ENCODE measurements at regions not wholly inside any gene's neighbourhood (a gene's known extent, or its start where the extent isn't known, plus 50 kb on each side); places are given as distances from the start of the nearest gene placed in this dataset.
"Not testable (repeated sequence)": the region's sequence is repeated elsewhere in the genome, so short reads cannot be mapped to it uniquely, and the experiment has no call there.

GRCh38 chr3:90062631-90063200 lies 955.3 kb downstream of the EPHA3 start:
- H3K27ac ChIP-seq, result no peak overlapping the region
- no peaks in the 10 kb centered on the region for H3K27me3 ChIP-seq
- no peak for TF ChIP-seq CTCF (IDR thresholded peaks at IDR 0.05)
- no peak for TF ChIP-seq POLR2A (IDR thresholded peaks at IDR 0.05)
- TF ChIP-seq EP300 (IDR thresholded peaks at IDR 0.05), result no peak
- H3K9me3 ChIP-seq, result no peaks in the 10 kb centered on the region
- H3K4me3 ChIP-seq, result no peak overlapping the region
- peaks cover 0 to 3% (median 2%) of the 10 kb centered on the region in 4 donors for H3K4me1 ChIP-seq
- 78 to 80% methylated on average over 2 of the region's 2 CpGs for WGBS, 2 donors
- H3K36me3 ChIP-seq, result no peaks in the 10 kb centered on the region
- DNase-seq (ENCODE audit: low spot score in 2 of 2), result no peak

DNA sequence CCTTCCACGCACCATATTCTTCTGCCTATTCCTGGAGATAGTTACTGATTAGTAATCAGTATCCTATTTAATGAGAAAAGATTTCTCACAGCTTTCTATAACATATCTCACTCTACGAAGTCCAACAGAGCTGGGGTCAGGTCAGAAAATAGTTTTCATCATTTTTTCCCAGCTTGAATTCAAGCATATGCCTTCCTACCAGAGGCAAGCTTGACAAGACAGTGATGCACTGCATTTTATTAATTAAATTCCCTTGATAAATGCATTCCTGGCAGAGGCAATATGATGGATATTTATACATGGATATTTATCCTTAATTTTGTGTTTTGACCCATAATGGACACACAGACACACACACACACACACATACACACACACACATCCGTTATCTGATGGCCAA lies 961.4 kb downstream of the EPHA3 start:
- Histone ChIP-seq H3K36me3 (no peaks in the 10 kb centered on the region), H3K27me3 (no peaks in the 10 kb centered on the region), H3K4me1 (peaks cover 0 to 3% (median 0%) of the 10 kb centered on the region in 4 donors), H3K4me3 (no peak overlapping the region), H3K27ac (no peak overlapping the region), H3K9me3 (no peaks in the 10 kb centered on the region)
- DNase-seq (ENCODE audit: low spot score in 2 of 2), result no peak
- TF ChIP-seq CTCF (IDR thresholded peaks at IDR 0.05), result no peak
- TF ChIP-seq POLR2A (IDR thresholded peaks at IDR 0.05), result no peak
- TF ChIP-seq EP300 (IDR thresholded peaks at IDR 0.05), result no peak
- 85% methylated on average over 3 of the region's 3 CpGs for WGBS, 2 donors

DNA sequence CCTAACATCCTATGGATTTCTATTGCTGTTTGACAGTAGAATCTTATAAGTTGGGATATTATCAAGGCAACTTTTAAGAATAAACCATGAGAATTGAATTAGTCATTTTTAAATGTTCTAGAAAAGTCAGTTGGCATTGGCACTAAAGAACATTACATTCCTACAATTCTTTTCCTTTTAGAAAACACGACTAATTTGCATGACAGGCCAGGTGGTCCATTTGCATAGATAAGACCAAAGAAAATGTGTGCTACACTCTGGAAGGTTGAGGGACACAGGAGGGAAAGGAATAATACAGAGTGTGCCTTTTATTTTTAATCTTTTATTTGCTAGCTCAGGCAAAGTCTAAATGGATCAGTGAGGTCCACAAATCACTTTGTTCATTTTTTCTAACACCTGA lies 962.3 kb downstream of the EPHA3 start:
- no peaks in the 10 kb centered on the region for H3K27me3 ChIP-seq
- no peaks in the 10 kb centered on the region for H3K9me3 ChIP-seq
- H3K36me3 ChIP-seq, result no peaks in the 10 kb centered on the region
- no peak for TF ChIP-seq POLR2A (IDR thresholded peaks at IDR 0.05)
- DNase-seq (ENCODE audit: low spot score in 2 of 2), result no peak
- WGBS, 2 donors, result 21 to 37% methylated on average over 1 of the region's 1 CpG
- no peak overlapping the region for H3K4me3 ChIP-seq
- H3K27ac ChIP-seq, result no peak overlapping the region
- peaks cover 0 to 3% (median 0%) of the 10 kb centered on the region in 4 donors for H3K4me1 ChIP-seq

DNA sequence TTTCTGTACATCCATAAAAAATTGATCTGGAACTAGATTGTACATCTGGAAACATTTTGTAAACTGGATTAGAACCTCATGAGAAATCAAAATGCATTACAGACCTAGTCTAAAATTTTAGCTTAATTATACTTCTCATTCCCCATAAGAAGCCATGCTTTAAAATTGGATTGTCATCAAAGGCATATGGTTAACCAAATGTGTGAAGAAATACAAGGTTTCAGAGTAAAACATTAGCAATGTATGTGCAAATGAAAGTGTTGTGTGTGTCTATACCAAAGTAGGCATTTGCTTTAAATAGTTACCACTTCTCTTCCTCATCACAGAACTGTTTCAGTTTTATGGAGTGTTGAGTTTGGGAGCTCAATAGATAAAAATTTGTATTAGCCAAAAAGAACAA lies 968.7 kb downstream of the EPHA3 start:
- no peak for DNase-seq (ENCODE audit: low spot score in 2 of 2)
- peaks cover 0 to 7% (median 0%) of the 10 kb centered on the region in 4 donors for H3K4me1 ChIP-seq

DNA sequence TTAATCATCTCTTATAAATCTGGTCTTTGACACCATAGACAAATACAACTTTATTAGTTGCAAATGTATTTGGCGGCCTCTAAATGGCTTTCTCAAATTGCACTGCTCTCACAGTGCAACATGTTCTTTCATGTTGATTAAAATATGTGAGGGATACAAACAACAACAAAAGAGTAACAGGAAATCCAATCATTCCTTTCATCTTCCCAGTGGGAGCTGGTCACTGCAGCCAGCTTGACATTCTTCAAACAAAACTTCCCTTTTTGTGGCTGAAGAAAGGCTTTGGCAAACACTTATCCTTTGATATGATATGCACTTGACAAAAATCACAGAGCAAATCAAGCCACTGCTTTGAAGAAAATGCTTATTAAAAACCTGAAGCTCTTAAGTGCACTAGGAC lies 973.6 kb downstream of the EPHA3 start:
- Histone ChIP-seq H3K27ac (no peak overlapping the region), H3K36me3 (no peaks in the 10 kb centered on the region)

More for the DNA sequence above, 968.7 kb downstream of the EPHA3 start:
- H3K27me3 ChIP-seq, result no peaks in the 10 kb centered on the region
- no peaks in the 10 kb centered on the region for H3K36me3 ChIP-seq
- H3K27ac ChIP-seq, result no peak overlapping the region
- H3K4me3 ChIP-seq, result no peak overlapping the region
- TF ChIP-seq POLR2A (IDR thresholded peaks at IDR 0.05), result no peak
- TF ChIP-seq CTCF (IDR thresholded peaks at IDR 0.05), result no peak
- no peak for TF ChIP-seq EP300 (IDR thresholded peaks at IDR 0.05)
- H3K9me3 ChIP-seq, result no peaks in the 10 kb centered on the region

DNA sequence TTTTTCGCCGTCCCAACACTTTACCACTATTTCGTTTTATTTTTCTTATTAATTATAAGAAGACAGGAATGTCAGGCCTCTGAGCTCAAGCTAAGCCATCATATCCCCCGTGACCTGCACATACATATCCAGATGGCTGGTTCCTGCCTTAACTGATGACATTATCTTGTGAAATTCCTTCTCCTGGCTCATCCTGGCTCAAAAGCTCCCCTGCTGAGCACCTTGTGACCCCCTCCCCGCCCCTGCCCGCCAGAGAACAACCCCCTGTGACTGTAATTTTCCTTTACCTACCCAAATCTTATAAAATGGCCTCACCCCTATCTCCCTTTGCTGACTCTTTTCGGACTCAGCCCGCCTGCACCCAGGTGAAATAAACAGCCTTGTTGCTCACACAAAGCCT lies 978.9 kb downstream of the EPHA3 start:
- not testable (repeated sequence) for H3K4me3 ChIP-seq; H3K9me3 ChIP-seq; DNase-seq (ENCODE audit: low spot score in 2 of 2); H3K27me3 ChIP-seq; H3K27ac ChIP-seq; H3K36me3 ChIP-seq; H3K4me1 ChIP-seq
- 87 to 90% methylated on average over 8 of the region's 8 CpGs for WGBS, 2 donors

More for the DNA sequence above, 973.6 kb downstream of the EPHA3 start:
- no peak for DNase-seq (ENCODE audit: low spot score in 2 of 2)
- TF ChIP-seq CTCF (IDR thresholded peaks at IDR 0.05), result no peak
- TF ChIP-seq EP300 (IDR thresholded peaks at IDR 0.05), result no peak
- TF ChIP-seq POLR2A (IDR thresholded peaks at IDR 0.05), result no peak
- Histone ChIP-seq H3K9me3 (no peaks in the 10 kb centered on the region), H3K4me1 (peaks cover 0 to 9% (median 0%) of the 10 kb centered on the region in 4 donors), H3K4me3 (no peak overlapping the region), H3K27me3 (no peaks in the 10 kb centered on the region)
- WGBS, 2 donors, result 39 to 42% methylated on average over 1 of the region's 1 CpG
